Adrenal gland (tissue), 5 donors: ENCODE measurements at regions not wholly inside any gene's neighbourhood (a gene's known extent, or its start where the extent isn't known, plus 50 kb on each side); places are given as distances from the start of the nearest gene placed in this dataset.

Experiments used
- CTCF ChIP-seq, 6 experiments: fragments of 450-650 bp in 4 of 6; fragments of 200-600 bp in 2 of 6; sonication (generic) in 1 of 6; IDR thresholded peaks; 1 replicate in 5 of 6; 2 replicates in 1 of 6; pipeline versions ENCODE4 v1.5.1 to v1.8.0; 2016 to 2021; ENCODE audit warnings: antibody characterized with exemption in 6 of 6, mild to moderate bottlenecking in 2 of 6, moderate library complexity in 1 of 6
- POLR2A ChIP-seq, 2 donors: fragments of 450-650 bp; IDR thresholded peaks; one replicate each; pipeline ENCODE4 v1.6.1; 2017; ENCODE audit warnings: antibody characterized with exemption in 2 of 2, mild to moderate bottlenecking in 2 of 2, moderate library complexity in 1 of 2
- donor health status: DM: no; HTN: no; CAD: no.

GRCh38 chr16:86086471-86086870, 187.5 kb downstream of the IRF8 start:
- no peak for TF ChIP-seq POLR2A (IDR thresholded peaks at IDR 0.05)
- TF ChIP-seq CTCF (IDR thresholded peaks at IDR 0.05), result no peak
